GM18511 (cell line): ENCODE measurements at regions not wholly inside any gene's neighbourhood (a gene's known extent, or its start where the extent isn't known, plus 50 kb on each side); places are given as distances from the start of the nearest gene placed in this dataset.

Experiments used
- ATAC-seq: cut with Tn5 transposase; IDR thresholded peaks from one replicate; pipeline ENCODE4 v1.9.1; 2021; ENCODE audit warnings: mild to moderate bottlenecking, moderate library complexity; ENCODE audit not compliant: unreplicated experiment

DNA sequence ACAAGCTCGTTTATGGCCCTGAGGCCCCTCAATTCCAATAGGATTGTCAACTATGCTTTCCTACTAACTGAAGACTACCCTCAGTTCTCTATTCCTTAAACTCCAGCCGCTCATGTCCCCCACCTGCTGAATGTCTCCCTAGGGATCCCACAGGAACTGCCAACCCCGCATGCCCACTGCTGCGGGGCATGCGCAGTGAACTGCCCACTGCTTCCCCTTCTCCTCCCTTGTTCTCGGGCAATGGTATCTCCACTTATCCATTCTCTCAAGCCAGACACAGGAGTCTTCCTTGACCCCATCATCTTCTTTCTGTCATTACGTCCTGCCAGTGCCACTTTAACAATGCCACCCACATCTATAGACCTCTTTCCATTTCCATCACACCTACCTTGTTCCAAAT is 90.0 kb downstream of the FGF18 start:
- no peak for ATAC-seq

DNA sequence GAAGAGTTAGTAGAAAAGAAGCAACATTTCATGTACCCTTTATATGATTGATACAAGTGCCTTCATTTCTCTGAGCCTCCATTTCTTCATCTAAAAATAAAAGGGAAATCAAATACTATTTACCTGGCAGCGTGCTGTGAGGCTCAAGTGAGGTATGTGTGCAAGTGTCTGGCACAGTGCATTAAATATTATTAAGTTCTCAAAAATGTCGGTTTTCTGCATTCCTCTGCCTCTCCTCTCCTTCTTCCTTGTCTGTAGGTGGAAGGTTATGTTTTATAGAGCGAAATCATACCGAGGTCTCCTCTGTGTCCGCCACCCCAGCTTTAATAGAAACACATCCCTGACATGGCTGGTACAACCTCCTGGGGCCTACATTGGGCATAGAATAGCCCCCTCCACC is 93.0 kb downstream of the FGF18 start:
- no peak for ATAC-seq

DNA sequence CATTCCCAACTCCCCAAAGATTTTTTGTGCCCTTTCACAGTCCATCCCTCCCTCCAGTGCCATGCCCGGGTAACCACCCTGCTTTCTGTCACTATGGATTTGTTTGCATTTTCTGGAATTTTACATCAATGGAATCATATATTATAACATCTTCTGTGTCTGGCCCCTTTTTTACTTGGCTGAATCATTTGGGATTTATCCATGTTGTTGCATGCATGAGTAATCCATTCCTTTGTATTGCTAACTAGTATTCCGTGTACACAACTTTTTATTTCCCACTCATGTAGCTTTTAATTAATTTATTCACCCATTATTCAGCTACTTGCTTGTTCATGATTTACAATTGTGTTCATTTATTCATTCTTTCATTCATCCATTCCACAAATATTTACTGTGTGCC is 94.1 kb downstream of the FGF18 start:
- ATAC-seq: no peak

DNA sequence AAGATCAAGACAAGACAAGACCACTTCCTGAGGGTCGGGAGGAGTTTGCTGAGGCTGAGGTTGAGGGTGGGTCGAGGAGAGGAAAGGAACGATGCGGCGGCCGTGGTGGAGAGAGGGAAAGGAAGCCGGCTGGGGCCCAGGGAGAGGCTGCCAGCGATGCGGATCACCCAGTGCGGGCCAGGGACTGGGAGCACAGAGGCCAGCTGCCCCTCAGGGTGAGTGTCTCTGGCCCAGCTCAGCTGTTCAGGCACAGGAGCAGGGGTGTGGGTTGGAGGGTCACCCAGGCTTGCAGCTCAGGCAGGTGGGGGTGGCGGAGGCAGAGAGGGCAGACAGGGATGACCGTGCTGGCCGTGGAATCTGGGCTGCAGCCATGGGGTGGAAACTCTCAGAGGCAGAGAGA is 99.5 kb downstream of the FGF18 start:
- ATAC-seq: no peak

DNA sequence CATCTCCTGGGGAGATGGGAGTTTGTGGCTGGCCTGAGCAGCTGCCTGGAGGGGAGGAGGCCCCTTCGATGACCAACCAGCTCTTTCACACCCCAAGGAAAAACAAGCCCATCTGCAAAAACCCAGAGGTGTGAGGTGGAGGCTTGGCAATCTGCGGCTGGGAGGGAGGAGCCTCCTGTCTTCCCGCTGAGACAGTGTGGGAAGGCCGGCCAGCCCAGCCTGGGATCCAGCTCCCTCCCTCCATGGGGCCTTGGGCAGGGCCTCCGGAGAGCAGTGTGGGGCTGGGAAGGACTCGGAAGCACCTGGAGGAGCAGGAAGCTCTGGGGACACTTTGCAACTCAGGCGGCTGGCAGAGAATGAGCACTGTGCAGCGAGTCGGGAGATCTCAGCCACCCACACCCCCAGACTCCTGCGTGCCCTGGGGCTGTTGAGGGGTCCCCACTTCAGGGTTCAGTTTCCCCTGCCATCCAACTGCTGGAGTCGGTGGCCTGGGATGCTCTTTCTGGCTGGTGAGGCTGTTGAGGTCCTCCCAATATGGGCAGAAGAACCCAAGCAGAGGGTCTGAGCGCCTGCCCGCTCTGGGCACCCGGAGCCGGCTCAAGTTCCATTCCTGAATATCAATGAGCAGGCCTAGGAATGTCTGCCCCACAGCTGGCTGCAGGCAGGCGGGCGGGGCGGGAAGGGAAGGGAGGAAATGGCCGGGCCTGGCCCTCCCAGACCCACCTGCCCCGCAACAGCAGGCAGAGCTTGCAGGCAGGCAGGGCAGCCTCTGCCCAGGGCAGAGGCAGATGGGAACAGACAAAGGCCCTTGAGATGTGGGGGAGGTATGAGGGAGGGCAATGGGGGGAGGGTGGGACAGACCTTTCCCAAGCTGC is 101.1 kb downstream of the FGF18 start:
- ATAC-seq: no peak

DNA sequence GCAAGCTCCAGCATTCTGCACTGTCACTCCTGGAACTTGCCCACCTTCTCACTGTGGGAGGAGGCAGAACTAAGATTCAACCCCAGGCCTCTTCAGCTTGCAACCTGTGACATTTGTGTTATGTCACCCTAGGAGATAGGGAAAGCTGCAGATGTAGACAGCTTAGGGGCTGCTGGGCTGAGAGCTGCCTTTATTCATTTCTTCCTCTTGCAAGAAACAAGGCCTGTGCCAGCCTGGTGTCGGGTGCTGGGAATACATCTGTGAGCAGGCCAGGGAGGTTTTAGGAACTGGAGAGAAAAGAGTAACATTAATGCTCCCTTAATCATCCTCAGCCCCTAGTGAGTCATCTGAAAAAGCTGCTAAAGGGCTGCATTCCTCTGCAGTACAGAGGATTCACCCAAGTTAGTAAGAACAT is 101.8 kb downstream of the FGF18 start:
- no peak for ATAC-seq

DNA sequence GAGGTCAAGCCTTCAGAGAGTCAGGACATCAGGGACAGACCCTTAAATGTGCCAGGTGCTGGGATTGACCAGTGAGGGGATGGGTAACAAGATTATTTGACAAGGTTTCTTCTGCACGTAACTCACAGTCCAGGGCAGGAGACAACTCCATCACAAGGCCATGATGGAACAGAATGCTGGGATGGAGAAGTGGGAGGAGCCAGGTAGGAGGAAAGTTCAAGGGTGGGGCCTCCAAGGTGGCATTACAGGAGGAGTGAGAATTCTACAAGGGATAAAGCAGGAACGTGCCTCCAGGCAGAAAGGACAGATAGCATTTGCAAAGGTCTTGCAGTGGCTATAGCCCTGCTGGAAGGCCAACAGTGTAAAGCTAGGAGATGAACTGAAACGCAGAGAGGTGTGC is 102.2 kb downstream of the FGF18 start:
- ATAC-seq: no peak

DNA sequence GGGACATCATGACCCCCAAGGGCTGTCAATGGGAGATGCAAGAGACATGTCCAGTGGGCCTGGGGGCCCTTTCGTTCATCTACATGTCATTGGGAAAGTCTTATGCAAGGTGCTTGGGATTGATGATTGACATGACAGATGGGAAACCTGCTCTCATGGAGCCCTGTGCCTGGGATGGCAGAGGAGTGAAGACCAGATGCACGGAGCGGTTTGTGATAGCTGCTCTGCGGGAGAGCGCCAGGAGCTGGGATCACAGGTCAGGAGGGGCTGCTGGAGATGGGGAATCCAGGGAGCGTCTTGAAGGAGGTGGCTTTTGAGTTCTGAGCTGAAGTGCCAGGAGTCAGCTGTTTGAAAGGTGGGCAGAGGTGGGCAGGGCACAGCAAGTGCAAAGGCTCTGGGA is 104.3 kb downstream of the FGF18 start:
- no peak for ATAC-seq

DNA sequence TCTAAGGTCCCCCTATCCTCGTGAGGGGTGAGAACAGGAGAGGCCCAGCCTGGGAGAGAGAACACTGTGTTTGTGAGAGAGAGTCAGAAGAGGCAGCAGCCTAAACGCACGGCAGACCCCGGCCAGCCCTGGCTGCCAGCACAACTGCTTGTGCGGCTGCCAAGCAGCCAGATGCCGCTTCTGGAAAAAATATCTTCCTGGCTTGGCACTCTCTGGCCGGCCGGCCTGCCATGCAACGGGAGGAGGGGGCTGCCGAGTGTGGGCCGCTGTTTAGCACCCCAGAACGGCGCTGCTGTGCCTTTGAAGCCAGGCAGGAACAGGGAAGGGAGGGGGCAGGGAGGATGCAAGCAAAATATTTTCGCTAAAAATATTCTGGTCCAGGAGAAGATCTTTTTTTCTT is 105.0 kb downstream of the FGF18 start:
- no peak for ATAC-seq

DNA sequence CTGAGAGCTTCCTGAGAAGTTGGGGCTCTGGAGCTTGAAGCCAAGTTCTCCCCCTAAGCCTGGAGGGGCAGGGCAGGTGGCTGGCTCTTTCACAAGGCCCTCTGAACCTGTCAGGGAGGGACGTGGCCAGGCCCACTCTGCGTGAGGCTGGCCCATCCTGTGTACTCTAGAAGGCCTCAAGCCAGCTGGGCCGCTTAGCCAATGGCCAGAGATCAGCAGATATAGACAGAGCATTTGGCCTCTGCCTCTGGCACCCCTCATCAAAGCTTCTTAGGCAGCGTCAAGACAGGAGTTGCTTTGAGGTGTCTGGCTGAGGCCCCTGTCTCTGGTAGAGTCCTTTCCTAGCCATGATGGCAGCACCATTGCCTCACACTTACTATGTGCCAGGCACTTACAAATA is 105.6 kb downstream of the FGF18 start:
- ATAC-seq: no peak

DNA sequence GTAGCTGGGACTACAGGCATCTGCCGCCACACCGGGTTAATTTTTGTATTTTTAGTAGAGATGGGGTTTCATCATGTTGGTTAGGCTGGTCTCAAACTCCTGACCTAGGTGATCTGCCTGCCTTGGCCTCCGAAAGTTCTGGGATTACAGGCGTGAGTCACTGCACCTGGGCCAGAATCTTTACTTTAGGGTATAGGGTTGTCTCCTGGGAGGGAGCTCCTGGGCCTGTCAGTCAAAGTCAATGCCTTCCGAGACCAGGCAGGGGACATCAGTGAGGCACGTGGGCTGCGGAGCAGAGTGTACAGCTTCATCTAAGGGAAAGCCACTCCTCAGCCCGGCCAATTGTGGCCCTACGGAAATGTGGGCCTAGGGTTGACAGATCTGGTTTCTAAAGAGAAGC is 108.6 kb downstream of the FGF18 start:
- no peak for ATAC-seq

DNA sequence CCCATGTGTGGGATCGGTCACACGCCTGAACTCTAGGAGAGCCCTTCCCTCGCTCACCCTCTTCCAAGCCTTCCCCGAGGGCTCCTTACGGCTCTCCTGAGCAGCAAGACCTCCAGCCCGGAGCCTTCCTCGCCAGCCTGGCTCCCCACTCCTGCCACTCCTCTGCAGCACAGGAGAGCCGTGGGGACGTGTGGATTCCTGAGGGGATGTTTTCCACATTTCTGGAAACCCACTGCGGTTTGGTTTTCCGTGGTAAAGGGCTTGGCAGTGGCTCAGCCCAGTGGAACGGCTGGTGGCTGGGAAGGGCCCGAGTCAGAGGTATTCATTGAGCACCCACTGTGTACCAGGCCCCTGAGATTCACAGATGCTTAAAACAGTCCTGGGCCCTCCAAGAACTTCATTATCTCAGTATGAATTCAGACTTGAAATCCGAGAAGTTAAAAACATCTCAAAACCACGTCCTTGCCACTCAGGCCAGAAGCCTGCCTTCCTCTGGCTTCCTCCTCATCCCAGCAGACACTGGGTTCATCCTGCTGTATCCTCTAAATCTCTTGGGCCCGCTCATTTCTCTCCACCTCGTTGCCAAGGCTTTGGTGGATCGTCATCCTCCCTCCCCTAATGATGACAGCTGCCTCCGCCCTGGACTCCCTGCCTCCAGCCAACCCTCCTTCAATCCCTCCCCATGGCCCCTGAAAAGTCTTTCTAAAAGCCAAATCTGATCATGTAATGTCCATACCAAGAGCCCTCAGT is 109.6 kb downstream of the FGF18 start:
- no peak for ATAC-seq

DNA sequence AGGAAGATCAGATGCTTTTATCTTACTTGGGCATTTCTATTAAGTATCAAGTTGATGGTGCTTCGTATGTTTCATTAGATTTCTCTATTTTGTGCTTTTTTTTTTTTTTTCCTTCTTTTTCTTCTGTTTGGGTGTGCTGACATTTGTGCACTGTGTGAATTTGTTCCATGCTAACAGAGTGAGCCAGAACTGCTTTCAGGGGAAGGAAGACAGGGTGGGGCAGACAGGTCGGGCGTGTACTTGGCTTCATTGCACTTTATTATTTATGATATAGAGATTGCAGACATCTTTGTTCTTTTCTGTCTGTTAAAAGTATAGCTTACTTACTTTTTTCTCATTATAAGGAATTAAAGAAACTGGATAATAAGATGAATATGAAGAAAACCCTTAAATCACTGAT is 112.2 kb downstream of the FGF18 start:
- ATAC-seq: no peak

DNA sequence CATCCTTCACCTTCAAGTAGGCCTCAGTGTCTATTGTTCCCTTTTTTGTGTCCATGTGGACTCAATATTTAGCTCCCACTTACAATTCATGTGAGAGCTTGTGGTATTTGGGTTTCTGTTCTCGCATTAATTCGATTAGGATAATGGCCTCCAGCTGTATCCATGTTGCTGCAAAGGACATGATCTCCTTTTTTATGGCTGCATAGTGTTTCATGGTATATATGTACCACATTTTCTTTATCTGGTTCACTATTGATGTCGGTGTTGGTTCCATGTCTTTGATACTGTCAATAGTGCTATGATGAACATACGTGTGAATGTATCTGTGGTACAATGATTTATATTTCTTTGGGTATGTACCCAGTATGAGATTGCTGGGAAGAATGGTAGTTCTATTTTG is 113.7 kb downstream of the FGF18 start:
- ATAC-seq: no peak

DNA sequence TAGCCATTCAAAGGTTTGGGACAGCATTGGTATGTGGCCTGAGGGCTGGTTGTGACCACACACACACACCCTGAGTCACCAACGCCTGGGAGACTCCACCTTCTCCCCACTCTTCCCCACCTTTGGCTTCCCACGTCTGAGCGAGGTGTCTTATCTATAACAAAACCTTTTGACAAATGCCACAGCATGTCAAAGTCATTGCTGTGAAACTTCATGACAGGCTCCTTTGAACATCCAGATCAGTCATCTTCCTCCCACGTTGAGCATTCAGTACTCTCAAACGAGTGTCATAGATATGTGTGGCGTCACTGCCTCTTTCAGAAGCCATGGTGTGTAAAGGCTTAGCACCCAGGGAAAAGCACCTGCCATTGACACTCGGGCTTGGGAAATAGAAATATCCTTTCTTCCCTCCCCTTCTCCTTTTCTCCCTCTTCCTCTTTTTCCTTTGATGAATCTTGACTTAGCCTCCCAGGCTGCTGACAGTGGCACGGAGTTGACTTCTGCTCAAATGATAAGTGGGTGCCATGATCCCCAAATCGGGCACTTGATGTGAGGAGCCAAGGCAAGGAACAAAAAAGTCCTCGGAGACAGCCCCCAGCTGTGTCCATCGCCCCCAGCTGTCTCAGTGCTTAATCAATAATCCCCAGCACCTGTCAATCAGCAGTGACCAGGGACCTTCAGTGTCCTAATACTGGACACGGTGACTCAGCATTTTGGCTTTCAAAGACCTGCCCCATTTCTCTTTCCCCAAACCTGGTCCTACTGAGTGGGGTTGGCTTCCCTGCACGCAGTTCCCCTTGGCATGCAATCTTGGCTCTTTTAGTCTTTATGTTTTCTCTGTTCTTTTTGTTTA is 114.8 kb downstream of the FGF18 start:
- ATAC-seq: no peak

DNA sequence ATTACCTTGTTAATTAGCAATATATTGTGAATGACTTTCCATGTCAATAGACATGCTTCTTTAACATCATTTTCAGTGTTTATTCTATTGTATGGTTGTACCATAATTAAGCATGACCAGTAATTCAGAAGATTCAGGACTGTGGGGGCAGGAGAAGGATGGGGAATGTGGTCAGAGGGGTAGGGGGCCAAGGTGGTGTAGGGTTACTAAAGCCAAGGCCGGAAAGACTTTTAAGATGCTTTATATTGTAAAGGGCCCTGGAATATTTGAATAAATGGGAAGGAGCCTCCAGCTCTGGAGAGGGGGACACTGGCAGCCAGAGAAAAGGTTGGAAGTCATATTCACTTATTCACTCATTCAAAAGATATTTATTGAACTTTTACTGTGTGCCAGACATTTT is 115.7 kb downstream of the FGF18 start:
- ATAC-seq: no peak

DNA sequence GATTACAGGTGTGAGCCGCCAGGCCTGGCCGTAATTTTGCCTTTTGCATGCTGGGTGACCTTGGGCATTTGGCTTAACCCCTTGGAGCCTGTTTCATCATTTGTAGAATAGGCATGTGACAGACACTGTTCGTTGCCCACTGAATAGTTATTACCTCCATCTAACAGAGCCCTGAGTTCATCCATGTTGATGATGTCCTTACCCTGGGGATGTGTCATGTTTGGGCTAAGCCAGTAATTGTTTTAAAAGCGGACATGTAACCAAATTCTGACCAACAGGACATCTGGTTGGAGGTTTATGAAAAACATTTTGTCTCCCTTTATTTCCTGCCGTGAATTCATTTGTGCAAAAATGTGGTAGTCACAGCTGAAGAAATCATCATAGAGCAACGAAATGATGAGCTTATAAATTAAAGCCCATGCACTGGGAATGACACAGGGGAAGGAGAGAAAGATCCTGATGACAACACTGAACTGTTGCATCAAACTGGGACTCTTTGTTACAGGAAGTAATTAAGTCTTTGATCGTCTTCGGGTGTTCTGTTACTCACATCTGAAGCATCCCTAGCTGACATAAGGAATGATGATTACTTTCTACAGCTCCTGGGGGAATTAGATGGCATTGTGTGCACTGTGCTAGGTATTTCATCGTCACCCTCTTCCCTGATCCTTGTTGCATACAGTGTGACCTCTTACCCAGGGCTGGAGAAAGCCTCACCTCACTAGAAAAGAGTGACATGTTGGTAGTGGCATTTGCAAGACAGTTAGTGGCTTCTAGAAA is 117.8 kb downstream of the FGF18 start:
- no peak for ATAC-seq

DNA sequence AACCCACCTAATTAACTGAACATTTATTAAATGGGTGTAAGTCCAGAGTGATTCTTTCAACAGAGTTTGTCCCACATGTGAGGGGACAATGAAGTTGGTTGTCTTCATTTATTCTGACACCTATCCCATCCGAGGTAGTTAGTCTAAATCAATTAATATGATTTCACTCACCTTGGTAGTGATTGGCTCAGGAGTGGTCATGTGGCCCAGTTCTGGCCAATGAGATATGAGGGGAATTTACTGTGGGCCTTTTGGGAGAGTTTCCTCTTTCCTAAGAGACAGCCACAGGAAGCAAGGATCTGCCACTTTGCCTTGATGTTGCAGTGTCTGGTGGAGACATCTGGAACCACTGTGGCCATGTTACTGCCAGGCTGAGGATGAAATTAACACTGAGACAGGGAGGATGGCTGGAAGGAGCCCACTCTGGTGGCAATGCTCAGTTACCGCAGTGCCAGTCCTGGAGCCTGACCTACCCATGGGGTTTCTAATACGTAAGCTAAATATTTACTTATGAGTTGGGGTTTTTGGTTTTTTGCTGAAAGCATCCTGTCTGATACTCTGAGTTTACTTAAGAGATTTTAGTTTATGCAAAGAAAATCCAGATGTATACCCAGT is 118.6 kb downstream of the FGF18 start:
- ATAC-seq: no peak

DNA sequence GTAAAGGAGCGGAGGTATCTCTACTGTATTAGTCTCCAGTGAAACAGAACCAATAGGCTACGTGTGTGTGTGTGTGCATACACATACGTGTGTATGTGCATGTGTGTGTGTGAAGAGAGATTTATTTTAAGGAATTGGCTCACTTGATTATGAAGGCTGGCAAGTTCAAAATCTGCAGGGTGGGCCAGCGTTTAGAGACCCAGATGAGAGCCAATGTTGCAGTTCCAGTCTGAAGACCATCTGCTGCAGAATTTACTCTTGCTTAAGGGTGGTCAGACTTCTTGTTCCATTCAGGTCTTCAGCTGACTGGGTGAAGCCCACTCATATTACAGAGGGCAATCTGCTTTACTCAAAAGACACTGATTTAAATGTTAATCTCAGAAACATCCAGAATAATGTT is 119.2 kb downstream of the FGF18 start:
- no peak for ATAC-seq

DNA sequence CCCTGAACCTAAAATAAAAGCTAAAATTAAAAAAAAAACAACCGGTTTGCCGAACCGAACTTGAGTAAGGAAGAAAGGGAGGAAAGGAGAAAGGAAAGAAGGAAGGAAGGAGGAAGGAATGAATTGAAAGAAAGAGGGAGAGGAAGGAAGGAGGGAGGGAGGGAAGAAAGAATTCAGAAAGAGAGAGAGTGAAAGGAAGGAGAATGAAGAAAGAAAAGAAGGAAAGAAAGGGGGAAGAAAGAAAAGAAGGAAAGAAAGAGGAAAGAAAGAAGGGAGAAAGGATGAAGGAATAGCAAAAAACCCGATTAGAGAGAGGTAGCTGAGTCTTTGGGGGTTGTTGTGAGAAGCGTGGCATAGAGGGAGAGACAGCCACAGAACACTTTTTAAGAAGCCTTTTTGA is 121.4 kb downstream of the FGF18 start:
- no peak for ATAC-seq
